GM21717 (cell line): ENCODE measurements at regions not wholly inside any gene's neighbourhood (a gene's known extent, or its start where the extent isn't known, plus 50 kb on each side); places are given as distances from the start of the nearest gene placed in this dataset.
"Not testable (repeated sequence)": the region's sequence is repeated elsewhere in the genome, so short reads cannot be mapped to it uniquely, and the experiment has no call there.

Experiments used
- ATAC-seq: cut with Tn5 transposase; IDR thresholded peaks from one replicate; pipeline ENCODE4 v1.9.1; 2021; ENCODE audit warnings: mild to moderate bottlenecking, moderate library complexity; ENCODE audit not compliant: unreplicated experiment

DNA sequence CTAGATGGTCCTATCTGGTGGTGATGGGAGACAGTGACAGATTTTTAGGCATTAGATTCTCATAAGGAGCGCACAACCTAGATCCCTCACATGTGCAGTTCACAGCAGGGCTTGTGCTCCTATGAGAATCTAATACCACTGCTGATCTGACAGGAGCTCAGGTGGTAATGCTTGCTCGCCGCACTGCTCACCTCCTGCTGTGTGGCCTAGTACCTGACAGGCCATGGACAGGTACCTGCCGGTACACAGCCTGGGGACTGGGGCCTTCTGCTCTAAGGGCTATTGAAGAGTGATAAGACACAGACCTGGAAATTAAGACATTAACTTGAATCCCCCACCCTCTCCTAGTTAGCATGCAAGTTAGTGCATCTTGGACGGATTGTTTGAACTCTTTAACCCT is 64.4 kb downstream of the KLRB1 start:
- not testable (repeated sequence) for ATAC-seq

DNA sequence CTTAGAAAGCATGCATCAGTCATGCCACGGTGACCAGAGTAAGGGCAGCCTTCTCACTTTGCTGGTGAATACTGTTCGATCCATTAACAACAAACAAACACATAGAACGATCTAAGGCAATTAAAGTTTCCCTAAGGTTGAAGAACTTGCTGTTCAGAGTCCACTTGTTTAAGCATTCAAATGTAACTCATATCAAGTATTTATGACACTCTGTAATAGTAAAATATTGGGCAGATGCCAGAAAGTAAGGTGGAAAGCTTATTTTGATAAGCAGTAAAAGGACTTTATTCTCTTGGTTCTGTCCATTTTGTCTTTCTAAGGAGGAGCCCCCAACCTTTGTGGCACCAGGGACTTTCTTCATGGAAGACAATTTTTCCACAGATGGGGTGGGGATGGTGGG is 64.9 kb downstream of the KLRB1 start:
- not testable (repeated sequence) for ATAC-seq

DNA sequence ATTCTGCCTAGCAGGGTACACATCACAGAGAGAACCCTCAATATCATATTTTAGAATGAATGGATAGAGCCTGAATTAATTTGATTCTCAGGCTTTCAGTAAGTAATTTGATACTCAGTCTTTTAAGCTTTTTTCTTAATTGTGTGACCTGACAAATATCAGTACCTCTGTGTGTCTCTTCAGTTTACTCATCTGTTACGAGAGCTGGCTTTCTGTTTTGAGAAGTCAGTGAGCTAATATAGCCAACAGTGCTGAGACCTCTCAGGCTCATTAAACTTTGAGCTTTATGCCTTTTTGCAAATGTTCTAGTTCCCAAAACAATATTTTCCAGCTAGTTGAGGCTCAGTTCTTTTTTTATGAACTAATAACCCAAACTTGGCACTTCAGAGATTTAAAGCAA is 91.8 kb downstream of the KLRB1 start:
- ATAC-seq: not testable (repeated sequence)

DNA sequence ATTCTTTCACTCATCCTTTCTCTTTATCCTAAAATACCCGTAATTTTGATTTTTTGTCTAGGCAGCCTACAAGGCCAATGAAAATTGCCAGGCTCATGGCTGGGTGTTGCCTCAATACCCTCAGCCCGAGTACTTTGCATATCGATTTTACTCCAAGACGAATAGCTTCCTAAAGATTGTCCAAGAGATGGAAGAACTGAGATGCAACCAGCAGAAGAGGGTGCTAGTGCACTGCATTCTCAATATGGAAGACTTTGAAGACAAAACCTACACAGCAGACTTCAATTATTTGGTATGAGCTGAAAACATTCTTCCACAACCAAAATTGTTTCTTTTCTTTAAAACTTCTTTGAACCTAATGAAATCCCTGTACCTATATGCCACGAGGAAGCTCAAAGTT is 95.0 kb downstream of the KLRB1 start:
- not testable (repeated sequence) for ATAC-seq

DNA sequence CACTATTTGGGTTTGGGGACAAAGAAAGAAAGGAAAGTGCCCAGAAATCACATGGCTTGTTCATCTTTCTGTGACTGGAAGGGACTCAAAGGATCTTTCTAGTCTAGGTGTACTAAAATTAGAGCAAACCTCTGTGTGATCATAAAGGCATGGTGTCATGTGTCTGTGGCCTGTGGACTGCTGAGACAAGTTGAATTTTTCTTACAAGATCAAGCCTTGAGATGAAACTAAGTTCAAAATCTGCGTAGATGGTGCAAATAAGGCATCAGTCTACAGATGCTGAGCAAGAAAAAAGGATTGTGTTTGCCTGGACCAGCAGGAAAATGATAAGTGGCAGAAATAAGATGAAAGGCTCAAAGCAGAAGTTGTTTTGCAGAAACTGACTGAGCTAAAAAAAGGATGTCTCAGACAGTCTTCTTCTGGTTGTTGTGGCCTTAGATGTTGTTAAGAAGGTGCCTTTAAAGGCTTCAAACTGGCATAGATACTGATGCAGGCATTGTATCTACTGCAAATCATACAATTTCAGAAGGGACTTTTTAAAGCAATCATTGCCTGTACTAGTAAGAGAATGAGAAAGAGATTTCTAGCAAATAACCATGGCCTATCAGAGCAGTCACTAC is 97.2 kb downstream of the KLRB1 start:
- ATAC-seq: not testable (repeated sequence)

DNA sequence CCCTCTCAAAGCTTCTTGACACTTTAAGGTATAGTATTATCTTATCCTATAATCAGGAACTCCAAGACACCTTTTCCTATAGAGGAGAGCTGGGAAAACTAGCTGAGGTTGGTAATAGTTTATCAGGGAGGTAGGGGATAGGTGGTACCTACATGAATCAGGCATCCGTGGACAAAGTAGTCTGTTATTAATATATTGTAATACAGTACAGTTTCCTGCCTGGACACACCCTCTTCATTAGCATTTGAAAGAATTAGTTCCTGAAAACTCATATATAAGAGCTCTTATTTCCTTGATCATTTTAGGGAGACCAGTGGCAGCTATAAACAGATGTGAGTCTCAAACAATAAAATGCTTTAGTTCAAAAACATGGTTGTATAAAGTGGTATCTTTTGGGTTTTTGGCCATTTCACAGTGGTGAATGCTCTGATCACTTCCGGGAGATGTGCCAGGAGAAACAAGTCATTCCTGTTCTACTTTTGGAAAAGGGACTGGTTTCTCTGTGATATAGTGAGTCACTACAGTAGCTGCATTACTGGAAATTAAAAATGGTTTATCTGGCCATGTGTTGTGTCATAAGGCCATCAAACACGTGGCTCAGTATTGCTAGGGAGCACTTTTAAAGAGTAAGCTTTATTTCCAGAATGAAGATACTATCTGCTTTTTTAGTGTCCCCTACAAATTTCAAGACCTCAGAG is 98.1 kb downstream of the KLRB1 start:
- no peak for ATAC-seq

GRCh38 chr12:9506746-9507145 is 101.0 kb downstream of the KLRB1 start:
- no peak for ATAC-seq

GRCh38 chr12:9503384-9503783 is 104.3 kb downstream of the KLRB1 start:
- ATAC-seq: not testable (repeated sequence)

- not testable (repeated sequence) for ATAC-seq
These were observed 104.9 kb downstream of the KLRB1 start for GRCh38 chr12:9502845-9503244.

DNA sequence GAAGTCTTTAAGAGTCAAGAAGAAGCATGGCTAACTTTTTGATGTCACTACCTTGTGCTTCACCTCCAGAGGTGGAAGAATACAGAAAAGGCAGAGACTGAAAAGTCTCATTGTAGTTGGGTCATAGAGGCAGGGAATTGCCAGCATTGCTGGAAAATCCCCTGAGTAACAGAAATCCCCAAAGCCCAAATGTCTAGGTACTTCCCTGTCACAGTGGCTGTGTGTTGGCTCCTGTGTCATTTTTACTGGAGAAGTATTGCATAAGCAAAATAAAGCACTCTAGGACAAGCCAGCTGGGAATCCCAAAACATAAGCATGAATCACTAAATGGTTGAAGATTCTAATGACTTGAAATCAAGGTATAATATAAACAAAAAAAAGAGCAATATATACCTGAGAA is 114.4 kb downstream of the KLRB1 start:
- not testable (repeated sequence) for ATAC-seq

DNA sequence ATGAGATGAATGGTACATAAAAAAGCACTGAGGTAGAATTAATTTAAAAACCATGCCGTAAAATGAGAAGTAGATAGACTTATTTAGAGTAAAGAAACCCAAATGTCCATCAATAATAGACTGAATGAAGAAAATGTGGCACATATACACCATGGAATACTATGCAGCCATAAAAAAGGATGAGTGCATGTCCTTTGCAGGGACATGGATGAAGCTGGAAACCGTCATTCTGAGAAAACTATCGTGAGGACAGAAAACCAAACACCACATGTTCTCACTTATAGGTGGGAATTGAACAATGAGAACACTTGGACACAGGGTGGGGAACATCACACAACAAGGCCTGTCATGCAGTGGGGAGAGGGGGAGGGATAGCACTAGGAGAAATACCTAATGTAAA is 126.4 kb downstream of the KLRB1 start:
- not testable (repeated sequence) for ATAC-seq

DNA sequence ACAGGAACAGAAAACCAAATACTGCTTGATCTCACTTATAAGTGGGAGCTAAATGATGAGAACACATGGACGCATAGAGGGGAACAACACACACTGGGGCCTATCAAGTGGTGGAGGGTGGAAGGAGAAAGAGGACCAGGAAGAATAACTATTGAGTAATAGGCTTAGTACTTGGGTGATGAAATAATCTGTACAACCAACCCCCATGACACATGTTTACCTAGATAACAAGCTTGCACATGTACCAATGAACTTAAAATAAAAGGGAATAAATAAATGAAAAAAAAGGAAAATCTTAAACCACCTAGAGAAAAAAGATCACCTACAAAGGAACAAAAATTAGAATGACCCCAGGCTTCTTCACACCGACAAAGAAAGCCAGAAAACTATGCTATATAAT is 133.5 kb downstream of the KLRB1 start:
- not testable (repeated sequence) for ATAC-seq

DNA sequence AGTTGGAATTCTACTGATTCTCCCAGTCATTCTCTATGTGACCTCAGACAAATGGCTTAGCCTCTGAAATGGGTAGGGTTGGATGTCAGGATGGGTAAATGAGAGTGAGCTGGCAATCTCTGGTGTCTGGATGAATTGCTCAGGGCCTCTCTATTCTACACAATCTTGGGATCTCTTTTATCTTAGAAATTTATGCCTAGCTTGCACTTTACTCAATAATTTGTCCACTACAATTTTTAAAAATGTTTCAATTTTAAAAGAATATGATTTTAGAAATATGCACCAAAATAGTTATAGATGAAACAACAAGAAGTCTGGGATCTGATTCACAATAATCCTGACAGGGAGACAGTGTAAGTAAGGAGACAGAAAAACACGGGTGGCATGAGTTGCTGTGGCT is 134.1 kb downstream of the KLRB1 start:
- not testable (repeated sequence) for ATAC-seq

DNA sequence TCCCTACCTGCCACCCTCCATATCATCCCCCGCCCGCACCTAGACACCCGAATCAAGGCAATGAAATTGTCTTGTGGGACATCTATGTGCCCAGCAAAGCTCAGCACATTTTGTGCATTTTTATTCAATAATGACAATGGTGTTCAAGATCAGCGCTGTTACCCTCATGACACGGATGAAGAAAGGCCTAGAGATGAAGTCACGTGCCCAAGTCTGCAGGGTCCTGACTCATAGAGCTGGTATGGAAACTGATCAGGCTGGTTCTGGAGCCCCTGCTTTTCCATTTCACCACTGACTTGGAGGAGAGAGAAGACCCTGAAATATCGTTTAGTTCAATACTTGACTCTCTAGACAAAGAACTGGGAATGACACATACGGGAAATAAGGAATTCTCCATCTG is 136.2 kb downstream of the KLRB1 start:
- ATAC-seq: not testable (repeated sequence)

DNA sequence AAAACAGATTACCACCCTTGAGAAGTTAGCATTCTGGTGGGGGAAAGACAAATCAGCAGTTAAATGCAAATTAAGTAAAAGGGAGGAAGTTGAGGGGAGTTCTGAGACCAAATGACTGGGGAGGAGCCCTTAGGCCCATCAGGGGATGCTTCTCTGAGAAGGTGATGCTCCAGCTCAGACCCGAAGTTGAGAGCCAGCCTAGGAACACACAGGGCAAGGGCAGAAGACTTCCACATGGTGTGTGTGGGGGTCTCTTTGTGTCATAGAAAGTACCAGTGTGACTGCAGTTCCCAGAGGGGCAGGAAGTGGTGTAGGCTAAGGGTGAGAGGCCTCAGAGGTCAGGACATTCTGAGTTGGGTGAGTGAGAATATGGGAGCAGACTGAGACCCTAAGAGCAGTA is 137.3 kb downstream of the KLRB1 start:
- ATAC-seq: not testable (repeated sequence)

GRCh38 chr12:9469956-9470355 is 137.8 kb downstream of the KLRB1 start:
- ATAC-seq: not testable (repeated sequence)

DNA sequence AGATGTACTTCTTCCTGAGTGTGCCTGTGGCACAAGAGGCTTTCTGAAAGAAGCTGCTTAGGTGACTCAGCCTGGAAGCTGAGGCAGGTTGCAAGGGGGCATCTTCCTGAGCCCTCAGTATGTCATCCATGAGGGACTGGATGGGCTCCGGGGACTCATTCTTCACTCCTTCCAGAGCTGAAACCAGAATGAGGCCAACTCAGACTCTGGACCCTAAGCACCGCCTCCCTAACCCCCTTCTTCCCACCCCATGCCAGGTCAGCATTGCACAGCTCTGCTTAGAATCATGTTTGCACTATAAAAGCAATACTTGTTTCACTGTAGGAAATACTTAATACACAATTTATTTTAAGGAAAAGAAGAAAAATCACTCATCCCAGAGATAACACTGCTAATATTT is 138.3 kb downstream of the KLRB1 start:
- ATAC-seq: not testable (repeated sequence)

DNA sequence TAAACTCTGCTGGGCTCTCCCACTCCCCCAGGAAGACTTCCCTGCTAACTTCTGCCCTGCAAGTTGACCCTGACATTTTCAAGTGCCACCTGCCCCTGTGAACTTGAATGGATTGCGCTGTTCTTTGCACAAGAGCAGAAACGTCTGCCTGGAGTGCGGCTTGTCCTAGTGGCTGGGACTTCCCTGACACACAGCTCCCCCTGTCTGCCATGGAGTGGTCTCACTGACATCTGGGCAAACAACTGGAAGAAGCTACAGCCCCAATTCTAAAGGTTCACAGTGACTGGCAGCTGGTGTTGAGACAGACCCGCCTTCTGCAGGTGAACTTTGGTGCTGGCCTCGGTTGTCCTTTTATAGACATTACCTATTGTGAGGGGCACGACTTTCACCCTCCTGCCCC is 138.7 kb downstream of the KLRB1 start:
- ATAC-seq: not testable (repeated sequence)

DNA sequence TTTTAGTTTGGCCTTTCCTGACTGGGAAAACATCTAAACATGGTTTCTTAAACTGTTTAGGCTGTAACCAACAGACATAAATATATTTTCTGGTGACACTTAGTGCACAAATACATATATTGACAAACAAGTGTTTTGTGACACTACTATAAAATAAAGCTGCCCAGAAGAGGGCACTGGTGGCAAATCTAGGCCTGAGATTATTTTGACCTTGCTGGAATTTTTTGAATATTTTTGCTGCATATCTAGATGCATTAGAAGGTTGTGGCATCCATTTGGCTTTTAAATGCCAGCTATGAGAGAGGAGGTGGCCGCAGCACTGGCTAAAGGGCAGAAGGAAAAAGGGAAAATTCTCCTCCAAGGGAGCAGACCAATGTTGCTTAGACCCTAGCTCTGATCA is 139.6 kb downstream of the KLRB1 start:
- ATAC-seq: not testable (repeated sequence)

GRCh38 chr12:9464408-9464807 is 143.3 kb downstream of the KLRB1 start:
- no peak for ATAC-seq

- not testable (repeated sequence) for ATAC-seq
These were observed 152.2 kb downstream of the KLRB1 start for GRCh38 chr12:9455516-9455915.

DNA sequence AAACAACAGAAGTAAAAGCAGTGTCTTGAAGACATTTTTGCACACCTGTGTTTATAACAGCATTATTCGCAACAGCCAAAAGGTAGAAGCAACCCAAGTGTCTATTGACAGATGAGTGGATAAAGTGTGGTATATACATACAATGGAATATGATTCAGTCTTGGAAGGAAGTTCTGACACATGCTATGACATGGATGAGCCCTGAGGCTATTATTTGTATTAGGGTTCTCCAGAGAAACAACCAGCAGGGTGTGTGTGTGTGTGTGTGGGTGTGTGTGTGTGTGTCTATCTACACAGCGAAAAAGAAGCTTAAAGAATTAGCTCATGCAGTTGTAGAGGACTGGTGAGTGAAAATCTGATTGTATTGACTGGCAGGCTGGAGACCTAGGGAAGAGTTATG is 153.7 kb downstream of the KLRB1 start:
- ATAC-seq: not testable (repeated sequence)
